SK-N-SH treated with all-trans-retinoic acid at 6 μM for 48 hours (cell line): ENCODE measurements at regions not wholly inside any gene's neighbourhood (a gene's known extent, or its start where the extent isn't known, plus 50 kb on each side); places are given as distances from the start of the nearest gene placed in this dataset.

ENCODE experiments used
- ARNTL ChIP-seq: fragments of 450-650 bp; formaldehyde crosslinking; IDR thresholded peaks from 2 replicates; pipeline ENCODE4 v1.5.0; 2020; ENCODE audit warnings: low read depth, mild to moderate bottlenecking, moderate library complexity, borderline replicate concordance
- BACH2 ChIP-seq: fragments of 250-450 bp; sonication (Bioruptor Pico); IDR thresholded peaks from 2 replicates; pipeline ENCODE4 v1.9.0; 2021; ENCODE audit warnings: mild to moderate bottlenecking, borderline replicate concordance
- CREB5 ChIP-seq: fragments of 250-450 bp; sonication (Bioruptor Pico); IDR thresholded peaks from 2 replicates; pipeline ENCODE4 v1.5.1; 2020; ENCODE audit warnings: low read depth, mild to moderate bottlenecking, moderate library complexity
- GLIS3 ChIP-seq: fragments of 250-450 bp; sonication (Bioruptor Pico); IDR thresholded peaks from 2 replicates; pipeline ENCODE4 v1.5.0; 2020; ENCODE audit warnings: mild to moderate bottlenecking, moderate library complexity
- ISL1 ChIP-seq: fragments of 250-450 bp; sonication (Bioruptor Pico); IDR thresholded peaks from 2 replicates; pipeline ENCODE4 v2.1.2; 2022; ENCODE audit warnings: mild to moderate bottlenecking, moderate library complexity
- PATZ1 ChIP-seq: fragments of 250-450 bp; sonication (Bioruptor Pico); IDR thresholded peaks from 2 replicates; pipeline ENCODE4 v1.8.0; 2020; ENCODE audit warnings: mild to moderate bottlenecking, moderate library complexity, borderline replicate concordance
- RARB ChIP-seq: fragments of 250-450 bp; sonication (Bioruptor Pico); IDR thresholded peaks from 2 replicates; pipeline ENCODE4 v1.8.0; 2021; ENCODE audit warnings: mild to moderate bottlenecking, moderate library complexity
- SNAI2 ChIP-seq: fragments of 250-450 bp; sonication (Bioruptor Pico); IDR thresholded peaks from 2 replicates; pipeline ENCODE4 v1.5.0; 2020; ENCODE audit warnings: mild to moderate bottlenecking, moderate library complexity
- TCF4 ChIP-seq: fragments of 250-450 bp; sonication (Bioruptor Pico); IDR thresholded peaks from 2 replicates; pipeline ENCODE4 v1.8.0; 2021; ENCODE audit warnings: mild to moderate bottlenecking, moderate library complexity, borderline replicate concordance
- TSHZ2 ChIP-seq: fragments of 250-450 bp; sonication (Bioruptor Pico); IDR thresholded peaks from 2 replicates; pipeline ENCODE4 v1.5.0; 2020; ENCODE audit warnings: mild to moderate bottlenecking, moderate library complexity
- ZC3H10 ChIP-seq: fragments of 250-450 bp; sonication (Bioruptor Pico); IDR thresholded peaks from 2 replicates; pipeline ENCODE4 v1.5.1; 2021; ENCODE audit warnings: mild to moderate bottlenecking, moderate library complexity
- ZFP3 ChIP-seq: fragments of 250-450 bp; sonication (Bioruptor Pico); IDR thresholded peaks from 2 replicates; pipeline ENCODE4 v1.5.0; 2020; ENCODE audit warnings: mild to moderate bottlenecking, moderate library complexity
- ZFP30 ChIP-seq: fragments of 450-650 bp; formaldehyde crosslinking; IDR thresholded peaks from 2 replicates; pipeline ENCODE4 v1.5.0; 2022; ENCODE audit warnings: mild to moderate bottlenecking, moderate library complexity
- ZNF70 ChIP-seq: fragments of 450-650 bp; formaldehyde crosslinking; IDR thresholded peaks from 2 replicates; pipeline ENCODE4 v1.5.0; 2020; ENCODE audit warnings: mild to moderate bottlenecking, moderate library complexity

- TF ChIP-seq PATZ1 (CRISPR knock-in tag) = no peak
- TF ChIP-seq ZFP30 (CRISPR knock-in tag) = no peak
- TF ChIP-seq ISL1 (CRISPR knock-in tag) = no peak
- no peak for TF ChIP-seq ZFP3 (CRISPR knock-in tag)
- no peak for TF ChIP-seq TSHZ2 (CRISPR knock-in tag)
- TF ChIP-seq BACH2 = no peak
- TF ChIP-seq RARB (CRISPR knock-in tag) = no peak
- TF ChIP-seq SNAI2 = no peak
- no peak for TF ChIP-seq ARNTL (CRISPR knock-in tag)
- TF ChIP-seq ZNF70 (CRISPR knock-in tag) = no peak
- no peak for TF ChIP-seq GLIS3 (CRISPR knock-in tag)
- no peak for TF ChIP-seq ZC3H10 (CRISPR knock-in tag)
- TF ChIP-seq TCF4 (CRISPR knock-in tag) = no peak
- TF ChIP-seq CREB5 = no peak
These were observed 252.7 kb upstream of the SDK2 start for GRCh38 chr17:73896966-73897365.
